ENCODE measurements at regions not wholly inside any gene's neighbourhood (a gene's known extent, or its start where the extent isn't known, plus 50 kb on each side); places are given as distances from the start of the nearest gene placed in this dataset.

GRCh38 chr9:108654566-108654965, 201.2 kb downstream of the ACTL7B start:
- no peaks in the 10 kb centered on the region for H3K4me1 Mint-ChIP-seq
- ChIA-PET CTCF (no interaction called here), POLR2A (no interaction called here)
- H3K9me3 ChIP-seq (ENCODE audit: control extremely low read depth in 1 of 3, control insufficient read depth in 2 of 3, insufficient read depth in 1 of 3, low read length in 2 of 3): peaks cover 0 to 5% (median 3%) of the 10 kb centered on the region in 3 donors
- no peaks in the 10 kb centered on the region for H3K27me3 ChIP-seq (replicated peaks in 1 of 4; ENCODE audit: control extremely low read depth in 1 of 4, control insufficient read depth in 3 of 4, insufficient read depth in 4 of 4, low read length in 3 of 4)
- H3K4me3 Mint-ChIP-seq: no peak overlapping the region
- H3K36me3 ChIP-seq (replicated peaks in 1 of 2; ENCODE audit: control extremely low read depth in 1 of 2, control insufficient read depth in 1 of 2, extremely low read depth in 1 of 2, insufficient read depth in 2 of 2, low read length in 1 of 2): no peaks in the 10 kb centered on the region
- H3K4me1 ChIP-seq (ENCODE audit: control insufficient read depth in 2 of 2, insufficient read depth in 2 of 2, low read length in 2 of 2): no peaks in the 10 kb centered on the region
- WGBS (ENCODE audit: insufficient coverage): no CpG with 5 or more reads among the region's 2 CpGs
- H3K4me2 ChIP-seq (replicated peaks; ENCODE audit: low read depth, low read length, poor library complexity, severe bottlenecking): no peak overlapping the region
- ATAC-seq (ENCODE audit: low read depth) (no peak), DNase-seq (no peak)
- intact Hi-C loops (cut with micrococcal nuclease): no loop called here
- H3K79me2 ChIP-seq (ENCODE audit: control insufficient read depth, insufficient read depth, low read length): no peaks in the 10 kb centered on the region
- no peak overlapping the region for H3K9ac ChIP-seq (ENCODE audit: low read length)
- no peak overlapping the region for H2AFZ ChIP-seq (ENCODE audit: insufficient read depth, low read depth, low read length, poor library complexity, severe bottlenecking)
- H4K20me1 ChIP-seq (ENCODE audit: control insufficient read depth, insufficient read depth, low read length, poor library complexity, severe bottlenecking): no peaks in the 10 kb centered on the region
- H3K4me3 ChIP-seq (ENCODE audit: control extremely low read depth in 1 of 5, extremely low read depth in 1 of 5, insufficient read depth in 1 of 5, low read depth in 2 of 5, low read length in 4 of 5): no peak overlapping the region
- TF ChIP-seq, protein P1, sequence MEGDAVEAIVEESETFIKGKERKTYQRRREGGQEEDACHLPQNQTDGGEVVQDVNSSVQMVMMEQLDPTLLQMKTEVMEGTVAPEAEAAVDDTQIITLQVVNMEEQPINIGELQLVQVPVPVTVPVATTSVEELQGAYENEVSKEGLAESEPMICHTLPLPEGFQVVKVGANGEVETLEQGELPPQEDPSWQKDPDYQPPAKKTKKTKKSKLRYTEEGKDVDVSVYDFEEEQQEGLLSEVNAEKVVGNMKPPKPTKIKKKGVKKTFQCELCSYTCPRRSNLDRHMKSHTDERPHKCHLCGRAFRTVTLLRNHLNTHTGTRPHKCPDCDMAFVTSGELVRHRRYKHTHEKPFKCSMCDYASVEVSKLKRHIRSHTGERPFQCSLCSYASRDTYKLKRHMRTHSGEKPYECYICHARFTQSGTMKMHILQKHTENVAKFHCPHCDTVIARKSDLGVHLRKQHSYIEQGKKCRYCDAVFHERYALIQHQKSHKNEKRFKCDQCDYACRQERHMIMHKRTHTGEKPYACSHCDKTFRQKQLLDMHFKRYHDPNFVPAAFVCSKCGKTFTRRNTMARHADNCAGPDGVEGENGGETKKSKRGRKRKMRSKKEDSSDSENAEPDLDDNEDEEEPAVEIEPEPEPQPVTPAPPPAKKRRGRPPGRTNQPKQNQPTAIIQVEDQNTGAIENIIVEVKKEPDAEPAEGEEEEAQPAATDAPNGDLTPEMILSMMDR (IDR thresholded peaks at IDR 0.05): no peak
- TF ChIP-seq EZH2 (IDR thresholded peaks at IDR 0.05; ENCODE audit: borderline replicate concordance, insufficient read depth, low read depth, low read length, poor library complexity, severe bottlenecking): no peak
- no peak overlapping the region for H3K27ac Mint-ChIP-seq
- H3K27ac ChIP-seq (ENCODE audit: low read length in 2 of 2): no peak overlapping the region
- H3K27me3 Mint-ChIP-seq: no peaks in the 10 kb centered on the region
- peaks cover 9% of the 10 kb centered on the region for H3K9me3 Mint-ChIP-seq (ENCODE audit: insufficient read depth)

DNA sequence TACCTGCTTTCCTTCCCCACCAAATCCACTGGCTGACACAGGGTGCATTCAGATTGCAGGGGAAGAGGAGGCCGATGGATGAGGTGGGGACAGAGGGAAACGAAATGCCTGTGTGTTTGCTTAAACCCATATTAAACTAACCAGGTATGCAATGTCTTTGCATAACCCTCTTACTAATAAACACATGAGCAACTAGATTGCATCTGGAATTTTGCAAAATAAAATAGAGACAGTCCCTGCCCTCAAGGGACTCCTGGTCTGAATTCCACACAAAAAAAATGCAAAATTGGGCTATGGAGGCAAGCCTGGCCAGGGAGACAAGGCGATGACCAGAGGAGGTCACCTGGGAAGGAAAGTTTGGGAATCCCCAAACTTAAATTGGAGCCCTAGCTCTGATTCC, 202.9 kb downstream of the ACTL7B start:
- Histone ChIP-seq H3K9me3 (ENCODE audit: control extremely low read depth in 1 of 3, control insufficient read depth in 2 of 3, insufficient read depth in 1 of 3, low read length in 2 of 3) (no peaks in the 10 kb centered on the region), H3K4me2 (replicated peaks; ENCODE audit: low read depth, low read length, poor library complexity, severe bottlenecking) (no peak overlapping the region), H3K79me2 (ENCODE audit: control insufficient read depth, insufficient read depth, low read length) (no peaks in the 10 kb centered on the region), H4K20me1 (ENCODE audit: control insufficient read depth, insufficient read depth, low read length, poor library complexity, severe bottlenecking) (no peaks in the 10 kb centered on the region), H2AFZ (ENCODE audit: insufficient read depth, low read depth, low read length, poor library complexity, severe bottlenecking) (no peak overlapping the region), H3K36me3 (replicated peaks in 1 of 2; ENCODE audit: control extremely low read depth in 1 of 2, control insufficient read depth in 1 of 2, extremely low read depth in 1 of 2, insufficient read depth in 2 of 2, low read length in 1 of 2) (no peaks in the 10 kb centered on the region), H3K27ac (ENCODE audit: low read length in 2 of 2) (no peak overlapping the region), H3K4me1 (ENCODE audit: control insufficient read depth in 2 of 2, insufficient read depth in 2 of 2, low read length in 2 of 2) (no peaks in the 10 kb centered on the region), H3K9ac (ENCODE audit: low read length) (no peak overlapping the region), H3K4me3 (ENCODE audit: control extremely low read depth in 1 of 5, extremely low read depth in 1 of 5, insufficient read depth in 1 of 5, low read depth in 2 of 5, low read length in 4 of 5) (no peak overlapping the region), H3K27me3 (replicated peaks in 1 of 4; ENCODE audit: control extremely low read depth in 1 of 4, control insufficient read depth in 3 of 4, insufficient read depth in 4 of 4, low read length in 3 of 4) (no peaks in the 10 kb centered on the region)
- no peak for TF ChIP-seq EZH2 (IDR thresholded peaks at IDR 0.05; ENCODE audit: borderline replicate concordance, insufficient read depth, low read depth, low read length, poor library complexity, severe bottlenecking)
- TF ChIP-seq, protein P1 (IDR thresholded peaks at IDR 0.05): no peak
- CTCF ChIA-PET: no interaction called here
- H3K4me1 Mint-ChIP-seq: no peaks in the 10 kb centered on the region
- ATAC-seq (ENCODE audit: low read depth): no peak
- POLR2A ChIA-PET: no interaction called here
- DNase-seq: no peak
- no peaks in the 10 kb centered on the region for H3K27me3 Mint-ChIP-seq
- WGBS (ENCODE audit: insufficient coverage): no CpG with 5 or more reads among the region's 3 CpGs
- no peak overlapping the region for H3K4me3 Mint-ChIP-seq
- intact Hi-C loops (cut with micrococcal nuclease): no loop called here
- no peak overlapping the region for H3K27ac Mint-ChIP-seq
- no peaks in the 10 kb centered on the region for H3K9me3 Mint-ChIP-seq (ENCODE audit: insufficient read depth)

Measured in B cell (primary cell).